BE2C (cell line): ENCODE measurements at regions not wholly inside any gene's neighbourhood (a gene's known extent, or its start where the extent isn't known, plus 50 kb on each side); places are given as distances from the start of the nearest gene placed in this dataset.

ENCODE experiments used
- DNase-seq: peaks from one replicate; pipeline ENCODE4 v3.0.0-alpha.2; 2020
- H3K27me3 ChIP-seq: fragments of 250-450 bp; sonication (Bioruptor Pico); 2 replicates; pipeline ENCODE4 v1.5.1; 2020; ENCODE audit warnings: mild to moderate bottlenecking
- H3K36me3 ChIP-seq: fragments of 250-450 bp; sonication (Bioruptor Pico); 2 replicates; pipeline ENCODE4 v1.5.1; 2020; ENCODE audit warnings: mild to moderate bottlenecking
- H3K4me1 ChIP-seq: fragments of 250-450 bp; sonication (Bioruptor Pico); 2 replicates; pipeline ENCODE4 v1.5.1; 2020
- H3K4me3 ChIP-seq: 2 replicates; pipeline ENCODE4 v1.5.1; 2011; ENCODE audit warnings: low read depth, low read length
- H3K9me3 ChIP-seq: fragments of 250-450 bp; sonication (Bioruptor Pico); 2 replicates; pipeline ENCODE4 v1.5.1; 2020
- TF ChIP-seq, protein P1 (sequence below): IDR thresholded peaks from 2 replicates; pipeline ENCODE4 v1.5.1; 2012; ENCODE audit warnings: mild to moderate bottlenecking, low read depth, low read length

DNA sequence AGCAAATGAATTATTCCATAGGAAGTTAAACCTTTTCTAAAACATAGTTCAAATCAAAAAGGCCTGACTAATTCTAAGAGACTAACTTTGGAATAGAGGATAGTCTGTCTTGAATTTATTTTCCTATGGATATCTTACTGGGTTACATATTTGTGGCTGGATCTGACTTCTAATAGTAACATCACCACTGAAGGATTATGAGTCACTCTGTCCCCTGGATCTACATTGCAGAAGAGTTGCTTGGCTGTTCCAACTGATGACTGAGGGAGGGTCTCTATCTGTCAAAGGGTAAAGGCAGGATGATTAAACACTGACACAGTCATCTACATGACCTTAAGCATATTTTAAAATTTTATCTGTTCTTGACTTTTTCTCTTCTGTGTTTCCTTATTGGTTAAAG lies 119.6 kb upstream of the FST start:
- no peak for DNase-seq

DNA sequence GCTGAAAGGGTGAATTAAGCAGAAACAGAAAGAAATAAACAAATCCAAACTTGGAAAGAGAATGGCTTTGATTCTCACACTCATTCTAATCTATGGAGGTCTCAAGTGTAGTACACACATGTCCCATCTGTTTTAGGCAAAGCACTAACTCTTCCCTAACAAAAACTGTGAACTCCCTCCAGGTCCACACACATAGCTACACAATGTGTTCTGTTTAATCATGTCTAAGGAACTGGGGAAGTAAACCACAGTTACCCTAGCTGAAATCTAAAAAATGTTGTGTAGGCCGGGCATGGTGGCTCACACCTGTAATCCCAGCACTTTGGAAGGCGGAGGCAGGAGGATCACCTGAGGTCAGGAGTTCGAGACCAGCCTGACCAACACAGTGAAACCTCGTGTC lies 118.7 kb upstream of the FST start:
- Histone ChIP-seq H3K9me3 (no peaks in the 10 kb centered on the region), H3K4me1 (no peaks in the 10 kb centered on the region), H3K27me3 (no peaks in the 10 kb centered on the region), H3K36me3 (no peaks in the 10 kb centered on the region), H3K4me3 (no peak overlapping the region)
- TF ChIP-seq, protein P1, sequence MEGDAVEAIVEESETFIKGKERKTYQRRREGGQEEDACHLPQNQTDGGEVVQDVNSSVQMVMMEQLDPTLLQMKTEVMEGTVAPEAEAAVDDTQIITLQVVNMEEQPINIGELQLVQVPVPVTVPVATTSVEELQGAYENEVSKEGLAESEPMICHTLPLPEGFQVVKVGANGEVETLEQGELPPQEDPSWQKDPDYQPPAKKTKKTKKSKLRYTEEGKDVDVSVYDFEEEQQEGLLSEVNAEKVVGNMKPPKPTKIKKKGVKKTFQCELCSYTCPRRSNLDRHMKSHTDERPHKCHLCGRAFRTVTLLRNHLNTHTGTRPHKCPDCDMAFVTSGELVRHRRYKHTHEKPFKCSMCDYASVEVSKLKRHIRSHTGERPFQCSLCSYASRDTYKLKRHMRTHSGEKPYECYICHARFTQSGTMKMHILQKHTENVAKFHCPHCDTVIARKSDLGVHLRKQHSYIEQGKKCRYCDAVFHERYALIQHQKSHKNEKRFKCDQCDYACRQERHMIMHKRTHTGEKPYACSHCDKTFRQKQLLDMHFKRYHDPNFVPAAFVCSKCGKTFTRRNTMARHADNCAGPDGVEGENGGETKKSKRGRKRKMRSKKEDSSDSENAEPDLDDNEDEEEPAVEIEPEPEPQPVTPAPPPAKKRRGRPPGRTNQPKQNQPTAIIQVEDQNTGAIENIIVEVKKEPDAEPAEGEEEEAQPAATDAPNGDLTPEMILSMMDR, result no peak
- DNase-seq, result no peak

More for the DNA sequence above, 119.6 kb upstream of the FST start:
- Histone ChIP-seq H3K4me1 (no peaks in the 10 kb centered on the region), H3K27me3 (no peaks in the 10 kb centered on the region), H3K4me3 (no peak overlapping the region), H3K9me3 (no peaks in the 10 kb centered on the region), H3K36me3 (no peaks in the 10 kb centered on the region)
- TF ChIP-seq, protein P1, result no peak

DNA sequence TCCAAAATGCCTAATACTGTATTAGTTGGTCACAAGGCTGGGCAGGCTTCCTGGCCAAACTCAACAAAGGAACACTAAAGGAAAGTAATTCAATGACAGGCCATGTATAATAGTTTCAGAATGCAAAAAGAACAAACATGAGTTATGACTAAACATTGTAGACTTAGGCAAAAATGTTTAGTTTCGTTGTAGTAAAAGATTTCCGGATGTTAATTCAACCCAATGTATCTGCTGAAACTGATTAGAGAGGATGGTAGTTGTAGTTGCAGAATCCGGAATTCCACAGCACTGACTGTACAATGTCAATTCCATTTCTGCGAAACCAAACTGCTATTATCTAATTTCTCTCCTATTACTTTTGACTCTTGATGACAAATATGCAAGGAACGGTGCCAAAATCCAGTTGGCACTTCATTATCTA lies 117.9 kb upstream of the FST start:
- Histone ChIP-seq H3K36me3 (no peaks in the 10 kb centered on the region), H3K4me3 (no peak overlapping the region), H3K9me3 (no peaks in the 10 kb centered on the region), H3K4me1 (no peaks in the 10 kb centered on the region), H3K27me3 (no peaks in the 10 kb centered on the region)
- DNase-seq, result no peak
- TF ChIP-seq, protein P1, result no peak

DNA sequence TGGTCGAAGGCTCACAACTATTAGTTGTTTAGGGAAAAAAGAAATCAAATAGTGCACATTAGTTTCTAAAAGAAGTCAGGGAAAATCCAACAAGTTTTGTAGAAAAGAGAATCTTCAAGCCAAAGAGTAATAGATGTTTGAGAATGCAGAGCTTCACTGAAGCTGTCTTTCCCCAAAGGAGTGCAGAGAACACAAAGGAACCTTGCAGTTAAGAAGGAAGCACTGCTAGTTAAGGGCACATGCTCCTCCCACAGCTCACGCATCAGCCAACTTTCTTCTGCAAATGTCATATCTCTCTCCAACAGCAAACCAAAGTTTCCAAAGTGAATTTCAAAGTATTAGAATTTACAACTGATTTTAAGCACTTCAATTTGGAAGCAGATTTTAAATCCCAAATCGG lies 116.4 kb upstream of the FST start:
- Histone ChIP-seq H3K27me3 (no peaks in the 10 kb centered on the region), H3K9me3 (no peaks in the 10 kb centered on the region), H3K4me3 (no peak overlapping the region), H3K4me1 (no peaks in the 10 kb centered on the region), H3K36me3 (no peaks in the 10 kb centered on the region)
- DNase-seq, result no peak
- TF ChIP-seq, protein P1, result no peak

DNA sequence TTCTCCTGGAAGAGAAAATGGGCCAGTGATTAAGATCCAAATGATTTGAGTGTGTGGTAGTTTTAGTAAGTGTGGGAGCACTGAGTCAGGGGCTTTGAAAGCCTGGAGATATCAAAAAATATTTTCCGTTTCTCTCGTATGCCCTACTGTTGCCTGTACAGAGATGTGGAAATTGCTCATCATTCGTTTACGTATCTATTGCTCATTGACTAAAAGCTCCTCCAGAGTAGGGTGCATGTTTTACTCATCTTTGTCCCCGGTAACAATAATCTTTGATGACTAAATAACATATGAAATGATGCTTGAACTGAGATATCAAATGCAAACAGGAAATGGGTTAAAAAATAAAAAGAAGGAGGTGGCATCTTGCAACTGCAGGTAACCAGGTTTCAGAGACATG lies 114.2 kb upstream of the FST start:
- DNase-seq, result no peak
- H3K9me3 ChIP-seq, result no peaks in the 10 kb centered on the region
- H3K4me1 ChIP-seq, result no peaks in the 10 kb centered on the region
- no peak overlapping the region for H3K4me3 ChIP-seq
- no peaks in the 10 kb centered on the region for H3K36me3 ChIP-seq
- TF ChIP-seq, protein P1, result no peak
- no peaks in the 10 kb centered on the region for H3K27me3 ChIP-seq

DNA sequence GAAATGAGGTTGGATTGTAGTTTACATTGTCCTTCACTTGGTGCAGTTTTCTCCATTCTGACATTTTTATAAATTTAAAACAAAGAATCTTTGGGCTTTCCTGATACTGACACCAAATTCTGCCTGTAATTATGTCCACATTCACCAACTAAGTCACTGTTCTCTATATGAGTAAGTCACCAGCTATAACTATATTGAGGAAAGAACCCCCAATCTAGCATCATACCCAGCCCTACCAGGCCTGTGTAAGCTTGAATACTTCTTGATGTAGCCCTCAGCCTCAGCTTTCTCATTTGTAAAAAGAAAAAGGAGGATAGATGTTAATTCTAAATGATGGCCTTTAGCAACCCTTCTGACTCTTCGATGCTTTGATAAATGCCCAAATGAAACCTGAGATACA lies 112.7 kb upstream of the FST start:
- H3K4me1 ChIP-seq, result no peaks in the 10 kb centered on the region
- TF ChIP-seq, protein P1, result no peak

More for the DNA sequence above, 112.7 kb upstream of the FST start:
- Histone ChIP-seq H3K27me3 (no peaks in the 10 kb centered on the region), H3K36me3 (no peaks in the 10 kb centered on the region), H3K9me3 (no peaks in the 10 kb centered on the region), H3K4me3 (no peak overlapping the region)
- no peak for DNase-seq
